GM12878 (cell line): ENCODE measurements at regions not wholly inside any gene's neighbourhood (a gene's known extent, or its start where the extent isn't known, plus 50 kb on each side); places are given as distances from the start of the nearest gene placed in this dataset.
A peak's percentile ranks its signal among the peaks of the same experiment; 100 is the strongest.

Experiments
- ATAC-seq: fragments of 200-7000 bp; cut with Tn5 transposase; 3 replicates; pipeline ENCODE4 v1.9.1; 2020; ENCODE audit warnings: mild to moderate bottlenecking, moderate library complexity
- BruUV-seq: library from RNA; stranded (reverse); fragments of 400-500 nt; replicated peaks from 2 replicates; lab custom pipeline; 2021; lab: Mats Ljungman, UMichigan
- CTCF ChIA-PET: fragments of 300-600 bp; sonication (Branson Sonifier 250); formaldehyde crosslinking; extraction: SDS; loops from one replicate; lab custom pipeline; 2021; ENCODE audit warnings: inconsistent platforms; lab: Yijun Ruan, JAX
- POLR2A ChIA-PET: fragments of 350-600 bp; formaldehyde crosslinking; extraction: SDS; loops from one replicate; lab custom pipeline; 2021; ENCODE audit warnings: inconsistent platforms; lab: Charles Lee
- RAD21 ChIA-PET: fragments of 300-600 bp; sonication (Branson Sonifier 250); formaldehyde crosslinking; loops from one replicate; lab custom pipeline; 2023; ENCODE audit warnings: antibody characterized with exemption; ENCODE audit not compliant: unreplicated experiment; lab: Charles Lee
- SMC1A ChIA-PET: fragments of 300-600 bp; sonication (Branson Sonifier 250); formaldehyde crosslinking; loops from one replicate; lab custom pipeline; 2023; ENCODE audit not compliant: unreplicated experiment, uncharacterized antibody; lab: Charles Lee
- DNase-seq: peaks from one replicate; pipeline ENCODE4 v3.0.0-alpha.2; 2011; ENCODE audit warnings: low read depth, low spot score
- FAIRE-seq: peaks from 3 replicates; lab custom pipeline; 2011; peaks lifted over from hg19 to GRCh38; lab: Jason Lieb, UNC
- H2AFZ ChIP-seq: 2 replicates; pipeline ENCODE4 v1.6.0; 2011; ENCODE audit warnings: low read depth, low read length, control low read depth; ENCODE audit not compliant: control insufficient read depth
- H3K27ac ChIP-seq: 2 replicates; pipeline ENCODE4 v1.5.1; 2011; ENCODE audit warnings: control low read depth; ENCODE audit not compliant: control insufficient read depth, insufficient read depth
- H3K27me3 ChIP-seq, 2 experiments: replicated peaks in 1 of 2; 2 replicates each; pipeline versions ENCODE4 v1.6.0 to v1.6.1; 2011; ENCODE audit warnings: low read length in 1 of 2; ENCODE audit not compliant: control insufficient read depth in 2 of 2, insufficient read depth in 2 of 2
- H3K36me3 ChIP-seq, 2 experiments: 2 replicates each; pipeline ENCODE4 v1.5.1; 2011; ENCODE audit warnings: low read length in 1 of 2; ENCODE audit not compliant: control insufficient read depth in 2 of 2, insufficient read depth in 2 of 2
- H3K4me1 ChIP-seq: 2 replicates; pipeline ENCODE4 v1.6.1; 2011; ENCODE audit warnings: mild to moderate bottlenecking, low read length, moderate library complexity, mixed read lengths; ENCODE audit not compliant: control insufficient read depth, insufficient read depth
- H3K4me2 ChIP-seq: 2 replicates; pipeline ENCODE4 v1.6.0; 2011; ENCODE audit warnings: control low read depth; ENCODE audit not compliant: control insufficient read depth, insufficient read depth
- H3K4me3 ChIP-seq: fragments of 200-600 bp; sonication (generic); 2 replicates; pipeline ENCODE4 v1.5.1; 2016
- H3K79me2 ChIP-seq: 2 replicates; pipeline ENCODE4 v1.6.0; 2011; ENCODE audit warnings: low read length; ENCODE audit not compliant: control insufficient read depth, insufficient read depth
- H3K9ac ChIP-seq: 2 replicates; pipeline ENCODE4 v1.8.0; 2011; ENCODE audit warnings: low read length, control low read depth, mixed read lengths; ENCODE audit not compliant: control insufficient read depth, insufficient read depth
- H3K9me3 ChIP-seq: replicated peaks from 3 replicates; pipeline ENCODE4 v1.5.1; 2011; ENCODE audit warnings: mild to moderate bottlenecking, low read length; ENCODE audit not compliant: control insufficient read depth, insufficient read depth
- H4K20me1 ChIP-seq: 2 replicates; pipeline ENCODE4 v1.6.0; 2011; ENCODE audit not compliant: control insufficient read depth, insufficient read depth
- CBX5 ChIP-seq: sonication (generic); IDR thresholded peaks from 2 replicates; pipeline ENCODE4 v1.6.1; 2016; ENCODE audit warnings: low read depth, moderate library complexity, mild to moderate bottlenecking, inconsistent platforms
- CTCF ChIP-seq, 3 experiments: IDR thresholded peaks in 2 of 3; conservative IDR thresholded peaks in 1 of 3; 2 replicates each; pipeline ENCODE4 v1.5.1; 2011; ENCODE audit warnings: low read depth in 3 of 3, low read length in 3 of 3, mild to moderate bottlenecking in 3 of 3, control low read depth in 2 of 3, moderate library complexity in 2 of 3, inconsistent platforms in 1 of 3, mixed read lengths in 1 of 3; ENCODE audit not compliant: control insufficient read depth in 2 of 3, insufficient read depth in 1 of 3; ENCODE audit errors: extremely low read depth in 1 of 3
- HDGF ChIP-seq: fragments of 450-650 bp; IDR thresholded peaks from 2 replicates; pipeline ENCODE4 v1.6.1; 2016; ENCODE audit warnings: antibody characterized with exemption
- JUND ChIP-seq: IDR thresholded peaks from 2 replicates; pipeline ENCODE4 v1.6.1; 2012; ENCODE audit warnings: low read depth, mild to moderate bottlenecking, low read length, improper control_type of control experiment, moderate library complexity
- KAT2A ChIP-seq: conservative IDR thresholded peaks from 2 replicates; pipeline ENCODE4 v1.6.1; 2011; ENCODE audit warnings: low read depth, low read length; ENCODE audit not compliant: control insufficient read depth
- NFYB ChIP-seq: IDR thresholded peaks from 2 replicates; pipeline ENCODE4 v1.6.1; 2011; ENCODE audit warnings: low read depth, mild to moderate bottlenecking, low read length, improper control_type of control experiment, moderate library complexity; ENCODE audit not compliant: insufficient read depth
- PBX3 ChIP-seq: IDR thresholded peaks from 2 replicates; pipeline ENCODE4 v1.6.1; 2011; ENCODE audit warnings: mild to moderate bottlenecking, low read depth, low read length, moderate library complexity; ENCODE audit not compliant: insufficient replicate concordance
- RAD21 ChIP-seq: IDR thresholded peaks from 2 replicates; pipeline ENCODE4 v1.6.1; 2011; ENCODE audit warnings: mild to moderate bottlenecking, low read depth, low read length, moderate library complexity; ENCODE audit not compliant: insufficient read depth
- SKIL ChIP-seq: fragments of 450-650 bp; IDR thresholded peaks from 2 replicates; pipeline ENCODE4 v1.6.1; 2017; ENCODE audit warnings: mild to moderate bottlenecking, low read depth, inconsistent platforms; ENCODE audit not compliant: poor library complexity, severe bottlenecking
- SMAD5 ChIP-seq: IDR thresholded peaks from 2 replicates; pipeline ENCODE4 v1.6.1; 2016; ENCODE audit warnings: antibody characterized with exemption, low read depth
- SMARCA5 ChIP-seq: fragments of 450-650 bp; IDR thresholded peaks from 2 replicates; pipeline ENCODE4 v1.6.1; 2017; ENCODE audit warnings: mild to moderate bottlenecking
- TCF12 ChIP-seq: IDR thresholded peaks from 2 replicates; pipeline ENCODE4 v1.6.1; 2011; ENCODE audit warnings: low read depth, mild to moderate bottlenecking, low read length
- WGBS: methylation state at CpG from one replicate; pipeline ENCODE4 v1.1.6; 2016; ENCODE audit warnings: low lambda C conversion rate; ENCODE audit not compliant: insufficient replicate concordance, insufficient coverage; ENCODE audit errors: missing lambda C conversion rate; 5-methylcytosine and 5-hydroxymethylcytosine counted together
- in situ Hi-C: fragments of 300-500 bp; cut with MboI; formaldehyde crosslinking; loops from 9 replicates; pipeline ENCODE4 v1.14.3; 2018; ENCODE audit warnings: mixed read lengths
- intact Hi-C: fragments of 100-400 bp; cut with micrococcal nuclease; formaldehyde crosslinking; loops from one replicate; pipeline ENCODE4 v1.14.2; 2022; ENCODE audit not compliant: unreplicated experiment

- no peak for TF ChIP-seq NFYB
- TF ChIP-seq HDGF, result no peak
- no peak for TF ChIP-seq JUND
- no peak for TF ChIP-seq SMARCA5
- no peak for TF ChIP-seq CBX5
- no peak for TF ChIP-seq SMAD5
- no peak for TF ChIP-seq SKIL
- TF ChIP-seq, all 136 proteins: peak for 0
Observed at GRCh38 chr6:96279084-96279483, 242.5 kb upstream of the UFL1 start (continued).

GRCh38 chr6:96286503-96286902 is 235.1 kb upstream of the UFL1 start:
- Histone ChIP-seq H3K27ac (no peak overlapping the region), H3K36me3 (no peaks in the 10 kb centered on the region), H3K79me2 (no peaks in the 10 kb centered on the region), H2AFZ (no peak overlapping the region), H3K4me3 (no peak overlapping the region), H3K4me1 (no peaks in the 10 kb centered on the region), H3K9me3 (no peaks in the 10 kb centered on the region), H3K27me3 (no peaks in the 10 kb centered on the region), H4K20me1 (no peaks in the 10 kb centered on the region), H3K4me2 (no peak overlapping the region), H3K9ac (no peak overlapping the region)
- DNase-seq (no peak), FAIRE-seq (no peak), ATAC-seq (no peak)
- 17% methylated on average over 1 of the region's 1 CpG for WGBS
- in situ Hi-C loops, result no loop called here
- SMC1A ChIA-PET, result no interaction called here
- POLR2A ChIA-PET, result no interaction called here
- CTCF ChIA-PET, result no interaction called here
- RAD21 ChIA-PET, result no interaction called here
- BruUV-seq, result no TSS peak
- TF ChIP-seq CTCF (IDR thresholded peaks at IDR 0.05 in 2 of 3, conservative IDR thresholded peaks at IDR 0.05 in 1 of 3; ENCODE audit: control insufficient read depth in 2 of 3, extremely low read depth in 1 of 3, insufficient read depth in 1 of 3, low read depth in 3 of 3, low read length in 3 of 3), result peak in 1 of 3 experiments; percentile 19; a peak in 1 of 6 replicates
- TF ChIP-seq KAT2A, result no peak
- TF ChIP-seq PBX3, result no peak
- TF ChIP-seq RAD21, result 0 out of 2 replicates have a peak, but pooled peaks have one; percentile 2
- TF ChIP-seq TCF12, result no peak
- intact Hi-C loops, result no loop called here
